Ishikawa (cell line): ENCODE measurements at regions not wholly inside any gene's neighbourhood (a gene's known extent, or its start where the extent isn't known, plus 50 kb on each side); places are given as distances from the start of the nearest gene placed in this dataset.

Experiments used
- CEBPB ChIP-seq: IDR thresholded peaks from 2 replicates; pipeline ENCODE4 v1.6.1; 2012
- CREB1 ChIP-seq: IDR thresholded peaks from 2 replicates; pipeline ENCODE4 v1.6.1; 2012; ENCODE audit warnings: low read depth
- EGR1 ChIP-seq: IDR thresholded peaks from 2 replicates; pipeline ENCODE4 v1.6.1; 2012
- EP300 ChIP-seq: IDR thresholded peaks from 2 replicates; pipeline ENCODE4 v1.6.1; 2012; ENCODE audit warnings: borderline replicate concordance
- FOXM1 ChIP-seq: IDR thresholded peaks from 2 replicates; pipeline ENCODE4 v1.6.1; 2012; ENCODE audit warnings: low read depth, borderline replicate concordance
- MAX ChIP-seq: IDR thresholded peaks from 2 replicates; pipeline ENCODE4 v1.6.1; 2012
- NFIC ChIP-seq: IDR thresholded peaks from 2 replicates; pipeline ENCODE4 v1.6.1; 2012
- RAD21 ChIP-seq: IDR thresholded peaks from 2 replicates; pipeline ENCODE4 v1.6.1; 2012; ENCODE audit warnings: low read depth
- REST ChIP-seq: IDR thresholded peaks from 2 replicates; pipeline ENCODE4 v1.6.1; 2012; ENCODE audit warnings: low read depth, mild to moderate bottlenecking
- TAF1 ChIP-seq: IDR thresholded peaks from 2 replicates; pipeline ENCODE4 v1.6.1; 2012; ENCODE audit warnings: low read depth, mild to moderate bottlenecking
- TCF12 ChIP-seq: IDR thresholded peaks from 2 replicates; pipeline ENCODE4 v1.6.1; 2012; ENCODE audit warnings: low read depth
- TEAD4 ChIP-seq: IDR thresholded peaks from 2 replicates; pipeline ENCODE4 v1.6.1; 2012
- USF1 ChIP-seq: IDR thresholded peaks from 2 replicates; pipeline ENCODE4 v1.6.1; 2012
- YY1 ChIP-seq: IDR thresholded peaks from 2 replicates; pipeline ENCODE4 v1.6.1; 2012; ENCODE audit warnings: low read depth
- ZBTB7A ChIP-seq: IDR thresholded peaks from 2 replicates; pipeline ENCODE4 v1.6.1; 2012; ENCODE audit warnings: low read depth

- TF ChIP-seq TEAD4, result no peak
- no peak for TF ChIP-seq TAF1
- TF ChIP-seq EGR1, result no peak
- TF ChIP-seq YY1, result no peak
- no peak for TF ChIP-seq TCF12
- TF ChIP-seq RAD21, result no peak
- TF ChIP-seq EP300, result no peak
- TF ChIP-seq CREB1, result no peak
- TF ChIP-seq REST, result no peak
- no peak for TF ChIP-seq FOXM1
Observed at GRCh38 chr6:3624250-3625136, 127.0 kb downstream of the PXDC1 start.

- TF ChIP-seq CEBPB (no peak), YY1 (no peak), NFIC (no peak), RAD21 (no peak), MAX (no peak), EP300 (no peak), EGR1 (no peak), CREB1 (no peak), ZBTB7A (no peak), USF1 (no peak), TEAD4 (no peak), REST (no peak), TAF1 (no peak), FOXM1 (no peak), TCF12 (no peak)
Observed at GRCh38 chr6:3623451-3624249, 127.9 kb downstream of the PXDC1 start.

- no peak for TF ChIP-seq TAF1
- TF ChIP-seq RAD21, result no peak
- TF ChIP-seq REST, result no peak
- TF ChIP-seq EP300, result no peak
- TF ChIP-seq FOXM1, result no peak
Observed at GRCh38 chr6:3621411-3621810, 130.1 kb downstream of the PXDC1 start.

GRCh38 chr6:3620937-3621336, 130.6 kb downstream of the PXDC1 start:
- TF ChIP-seq EP300 (no peak), USF1 (no peak), TCF12 (no peak), MAX (no peak), TAF1 (no peak), TEAD4 (no peak), YY1 (no peak), FOXM1 (no peak), ZBTB7A (no peak), CEBPB (no peak), REST (no peak), CREB1 (no peak), RAD21 (no peak), NFIC (no peak), EGR1 (no peak)
